CD4-positive, alpha-beta T cell treated with Interferon alpha-2 for 1 hour (primary cell): ENCODE measurements at regions not wholly inside any gene's neighbourhood (a gene's known extent, or its start where the extent isn't known, plus 50 kb on each side); places are given as distances from the start of the nearest gene placed in this dataset.
"Not testable (repeated sequence)": the region's sequence is repeated elsewhere in the genome, so short reads cannot be mapped to it uniquely, and the experiment has no call there.

Experiments
- DNase-seq, 2 donors: peaks; one replicate each; pipeline ENCODE4 v3.0.0-alpha.2; 2020 to 2022

GRCh38 chr13:27327633-27328032, 57.0 kb downstream of the RASL11A start:
- DNase-seq, result no peak

- DNase-seq, result no peak
Observed at GRCh38 chr13:27329210-27329609, 58.6 kb downstream of the RASL11A start.

GRCh38 chr13:27334774-27335435, 64.3 kb downstream of the RASL11A start:
- no peak for DNase-seq

- no peak for DNase-seq
Observed at GRCh38 chr13:27336014-27336673, 65.5 kb downstream of the RASL11A start.

- no peak for DNase-seq
Observed at GRCh38 chr13:27338207-27338606, 67.6 kb downstream of the RASL11A start.

- no peak for DNase-seq
Observed at GRCh38 chr13:27338816-27339215, 68.2 kb downstream of the RASL11A start.

- peak; percentile 40 to 45 for DNase-seq
Observed at GRCh38 chr13:27339299-27339698, 68.7 kb downstream of the RASL11A start.

GRCh38 chr13:27341616-27342015, 71.0 kb downstream of the RASL11A start:
- DNase-seq, result no peak

- no peak for DNase-seq
Observed at GRCh38 chr13:27347211-27347772, 76.7 kb downstream of the RASL11A start.

GRCh38 chr13:27348461-27348860, 76.0 kb upstream of the GTF3A start:
- DNase-seq, result no peak

- DNase-seq, result no peak
Observed at GRCh38 chr13:27349458-27349857, 75.0 kb upstream of the GTF3A start.

GRCh38 chr13:27350825-27351224, 73.6 kb upstream of the GTF3A start:
- DNase-seq, result not testable (repeated sequence)

GRCh38 chr13:27352698-27353097, 71.7 kb upstream of the GTF3A start:
- no peak for DNase-seq

- DNase-seq, result peak in 1 of 2 donors; percentile 8
Observed at GRCh38 chr13:27353166-27353583, 71.2 kb upstream of the GTF3A start.

- DNase-seq, result no peak
Observed at GRCh38 chr13:27353708-27354107, 70.7 kb upstream of the GTF3A start.

GRCh38 chr13:27354379-27354778, 70.0 kb upstream of the GTF3A start:
- no peak for DNase-seq

- no peak for DNase-seq
Observed at GRCh38 chr13:27355894-27356293, 68.5 kb upstream of the GTF3A start.

- DNase-seq, result no peak
Observed at GRCh38 chr13:27358420-27358819, 66.0 kb upstream of the GTF3A start.

GRCh38 chr13:27359199-27359821, 65.1 kb upstream of the GTF3A start:
- DNase-seq, result peak; percentile 58 to 60

- DNase-seq, result no peak
Observed at GRCh38 chr13:27360562-27360961, 63.9 kb upstream of the GTF3A start.

- peak; percentile 74 to 79 for DNase-seq
Observed at GRCh38 chr13:27362064-27362751, 62.2 kb upstream of the GTF3A start.

- not testable (repeated sequence) for DNase-seq
Observed at GRCh38 chr13:27363637-27364036, 60.8 kb upstream of the GTF3A start.

- no peak for DNase-seq
Observed at GRCh38 chr13:27367570-27367969, 56.8 kb upstream of the GTF3A start.
